ENCODE measurements at regions not wholly inside any gene's neighbourhood (a gene's known extent, or its start where the extent isn't known, plus 50 kb on each side); places are given as distances from the start of the nearest gene placed in this dataset.

DNA sequence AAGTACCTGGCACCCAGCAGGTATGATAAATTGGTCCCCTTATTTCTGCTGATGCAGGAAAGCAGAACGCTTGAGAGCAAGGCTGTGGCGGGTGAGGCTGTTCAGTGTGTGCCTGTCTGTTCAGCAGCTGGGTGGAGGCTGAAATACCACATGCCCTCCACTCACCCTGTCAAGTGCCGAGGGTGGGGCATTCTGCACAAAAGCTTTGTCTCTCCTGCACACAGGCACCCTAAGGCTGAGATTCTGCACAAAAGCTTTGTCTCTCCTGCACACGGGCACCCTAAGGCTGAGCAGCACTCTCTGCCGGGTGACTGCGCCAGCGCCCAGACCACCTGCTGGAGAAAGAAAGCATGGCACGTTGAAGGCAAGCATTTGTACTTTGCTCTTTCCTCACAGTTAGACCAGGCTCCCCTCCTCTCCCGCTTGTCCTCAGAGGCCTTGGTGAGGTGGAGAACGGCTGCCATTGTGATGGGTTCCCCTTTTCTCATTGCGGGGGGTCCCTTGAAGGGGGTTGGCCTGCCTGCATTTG is 97.5 kb downstream of the BDH1 start:
- H2BK15ac ChIP-seq (ENCODE audit: low read depth, low read length) = no peak overlapping the region
- WGBS (ENCODE audit: extremely low coverage, insufficient read length, low lambda C conversion rate) = no CpG with 5 or more reads among the region's 11 CpGs
- no peak overlapping the region for H2AK5ac ChIP-seq (ENCODE audit: insufficient read length, low read length)
- no peak overlapping the region for H3K4ac ChIP-seq (ENCODE audit: low read depth, low read length)
- H4K20me1 ChIP-seq (ENCODE audit: control insufficient read depth, insufficient read depth, insufficient read length) = no peaks in the 10 kb centered on the region
- no peak overlapping the region for H2BK12ac ChIP-seq (ENCODE audit: insufficient read length, low read depth, low read length)
- H3K56ac ChIP-seq (ENCODE audit: insufficient read length, low read depth, low read length) = no peak overlapping the region
- Mint-ChIP-seq H3K9me3 (no peaks in the 10 kb centered on the region), H3K4me3 (no peak overlapping the region), H3K27ac (no peak overlapping the region), H3K36me3 (ENCODE audit: insufficient read depth in 1 of 3, low read depth in 3 of 3) (no peaks in the 10 kb centered on the region; a peak in 1 of 7 replicates), H3K27me3 (ENCODE audit: low read depth) (peaks cover 35% of the 10 kb centered on the region), H3K4me1 (peaks cover 13 to 15% of the 10 kb centered on the region in 2 experiments)
- H4K5ac ChIP-seq (ENCODE audit: insufficient read length, low read depth, low read length) = no peak overlapping the region
- H3K27ac ChIP-seq (ENCODE audit: insufficient read length, low read depth, low read length) = no peak overlapping the region
- no peaks in the 10 kb centered on the region; the same call in 1 of the 2 replicates for H3K27me3 ChIP-seq (ENCODE audit: insufficient read depth, low read length)
- H3K79me2 ChIP-seq (ENCODE audit: insufficient read depth, low read length) = no peaks in the 10 kb centered on the region
- H2BK120ac ChIP-seq (ENCODE audit: low read depth, low read length, poor library complexity, severe bottlenecking) = no peak overlapping the region
- no peak overlapping the region for H2BK5ac ChIP-seq (ENCODE audit: insufficient read length, low read length)
- peaks cover 9% of the 10 kb centered on the region for H3K23me2 ChIP-seq (ENCODE audit: insufficient read length, low read depth, low read length, poor library complexity, severe bottlenecking)
- no peak overlapping the region for H2AFZ ChIP-seq (ENCODE audit: low read length)
- no peak overlapping the region for H4K8ac ChIP-seq (replicated peaks; ENCODE audit: insufficient read length, low read depth, low read length)
- no peak overlapping the region for H3K18ac ChIP-seq (ENCODE audit: insufficient read length, low read depth, low read length)
- TF ChIP-seq, protein P1, sequence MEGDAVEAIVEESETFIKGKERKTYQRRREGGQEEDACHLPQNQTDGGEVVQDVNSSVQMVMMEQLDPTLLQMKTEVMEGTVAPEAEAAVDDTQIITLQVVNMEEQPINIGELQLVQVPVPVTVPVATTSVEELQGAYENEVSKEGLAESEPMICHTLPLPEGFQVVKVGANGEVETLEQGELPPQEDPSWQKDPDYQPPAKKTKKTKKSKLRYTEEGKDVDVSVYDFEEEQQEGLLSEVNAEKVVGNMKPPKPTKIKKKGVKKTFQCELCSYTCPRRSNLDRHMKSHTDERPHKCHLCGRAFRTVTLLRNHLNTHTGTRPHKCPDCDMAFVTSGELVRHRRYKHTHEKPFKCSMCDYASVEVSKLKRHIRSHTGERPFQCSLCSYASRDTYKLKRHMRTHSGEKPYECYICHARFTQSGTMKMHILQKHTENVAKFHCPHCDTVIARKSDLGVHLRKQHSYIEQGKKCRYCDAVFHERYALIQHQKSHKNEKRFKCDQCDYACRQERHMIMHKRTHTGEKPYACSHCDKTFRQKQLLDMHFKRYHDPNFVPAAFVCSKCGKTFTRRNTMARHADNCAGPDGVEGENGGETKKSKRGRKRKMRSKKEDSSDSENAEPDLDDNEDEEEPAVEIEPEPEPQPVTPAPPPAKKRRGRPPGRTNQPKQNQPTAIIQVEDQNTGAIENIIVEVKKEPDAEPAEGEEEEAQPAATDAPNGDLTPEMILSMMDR (conservative IDR thresholded peaks at IDR 0.05) = peak; percentile 58
- no peak overlapping the region for H2BK20ac ChIP-seq (ENCODE audit: low read depth, low read length, poor library complexity, severe bottlenecking)
- H3K4me2 ChIP-seq (ENCODE audit: insufficient read depth, insufficient read length, low read length) = no peak overlapping the region
- H3K14ac ChIP-seq (ENCODE audit: insufficient read depth, low read length) = no peak overlapping the region
- H3K79me1 ChIP-seq (ENCODE audit: insufficient read depth, low read depth, low read length, poor library complexity, severe bottlenecking) = no peaks in the 10 kb centered on the region
- H3T11ph ChIP-seq (ENCODE audit: low read length) = no peak overlapping the region
- H3K9me3 ChIP-seq (ENCODE audit: control insufficient read depth, low read depth, low read length) = no peaks in the 10 kb centered on the region
- no peaks in the 10 kb centered on the region for H3K4me1 ChIP-seq (ENCODE audit: insufficient read depth, low read length)
- DNase-seq = no peak
- H4K91ac ChIP-seq (ENCODE audit: insufficient read length, low read depth, low read length) = no peak overlapping the region
- H3K23ac ChIP-seq (ENCODE audit: insufficient read length, low read depth, low read length) = no peak overlapping the region
- H3K9ac ChIP-seq (ENCODE audit: extremely low read depth, insufficient read length, low read length) = no peak overlapping the region

Measured in H9 (cell line).